Vagina (tissue), 2 donors: ENCODE measurements at regions not wholly inside any gene's neighbourhood (a gene's known extent, or its start where the extent isn't known, plus 50 kb on each side); places are given as distances from the start of the nearest gene placed in this dataset.

Experiments used
- CTCF ChIP-seq, 3 experiments: fragments of 450-650 bp in 2 of 3; fragments of 200-600 bp in 1 of 3; sonication (generic) in 1 of 3; IDR thresholded peaks; one replicate each; pipeline ENCODE4 v1.5.1; 2017 to 2019; ENCODE audit warnings: antibody characterized with exemption in 3 of 3, mild to moderate bottlenecking in 2 of 3, moderate library complexity in 2 of 3
- POLR2A ChIP-seq, 2 donors: fragments of 450-650 bp; IDR thresholded peaks; one replicate each; pipeline ENCODE4 v1.6.1; 2017; ENCODE audit warnings: antibody characterized with exemption in 2 of 2, mild to moderate bottlenecking in 2 of 2, moderate library complexity in 2 of 2

GRCh38 chr1:101709721-101710120 lies 287.0 kb downstream of the OLFM3 start:
- TF ChIP-seq CTCF (IDR thresholded peaks at IDR 0.05) (no peak), POLR2A (IDR thresholded peaks at IDR 0.05) (no peak)
